ENCODE measurements at regions not wholly inside any gene's neighbourhood (a gene's known extent, or its start where the extent isn't known, plus 50 kb on each side); places are given as distances from the start of the nearest gene placed in this dataset.

GRCh38 chr4:32268863-32269262, 1548.7 kb downstream of the PCDH7 start:
- TF ChIP-seq CTCF (IDR thresholded peaks at IDR 0.05; ENCODE audit: borderline replicate concordance, insufficient read depth, low read depth, low read length): no peak
- no peak overlapping the region for H3K4me3 ChIP-seq (ENCODE audit: low read depth, low read length)

GRCh38 chr4:32290102-32290501, 1569.9 kb downstream of the PCDH7 start:
- no peak overlapping the region for H3K4me3 ChIP-seq (ENCODE audit: low read depth, low read length)
- TF ChIP-seq CTCF (IDR thresholded peaks at IDR 0.05; ENCODE audit: borderline replicate concordance, insufficient read depth, low read depth, low read length): no peak

GRCh38 chr4:32318926-32319325, 1598.8 kb downstream of the PCDH7 start:
- H3K4me3 ChIP-seq (ENCODE audit: low read depth, low read length): no peak overlapping the region
- no peak for TF ChIP-seq CTCF (IDR thresholded peaks at IDR 0.05; ENCODE audit: borderline replicate concordance, insufficient read depth, low read depth, low read length)

- no peak for TF ChIP-seq CTCF (IDR thresholded peaks at IDR 0.05; ENCODE audit: borderline replicate concordance, insufficient read depth, low read depth, low read length)
- H3K4me3 ChIP-seq (ENCODE audit: low read depth, low read length): no peak overlapping the region
Observed at GRCh38 chr4:32321421-32321820, 1601.3 kb downstream of the PCDH7 start.

- H3K4me3 ChIP-seq (ENCODE audit: low read depth, low read length): no peak overlapping the region
- no peak for TF ChIP-seq CTCF (IDR thresholded peaks at IDR 0.05; ENCODE audit: borderline replicate concordance, insufficient read depth, low read depth, low read length)
Observed at GRCh38 chr4:32334759-32335158, 1614.6 kb downstream of the PCDH7 start.

GRCh38 chr4:32337403-32337802, 1617.2 kb downstream of the PCDH7 start:
- TF ChIP-seq CTCF (IDR thresholded peaks at IDR 0.05; ENCODE audit: borderline replicate concordance, insufficient read depth, low read depth, low read length): no peak
- no peak overlapping the region for H3K4me3 ChIP-seq (ENCODE audit: low read depth, low read length)

- no peak for TF ChIP-seq CTCF (IDR thresholded peaks at IDR 0.05; ENCODE audit: borderline replicate concordance, insufficient read depth, low read depth, low read length)
- H3K4me3 ChIP-seq (ENCODE audit: low read depth, low read length): no peak overlapping the region
Observed at GRCh38 chr4:32340591-32340990, 1620.4 kb downstream of the PCDH7 start.

Measured in GM12875 (cell line).